ENCODE measurements at regions not wholly inside any gene's neighbourhood (a gene's known extent, or its start where the extent isn't known, plus 50 kb on each side); places are given as distances from the start of the nearest gene placed in this dataset.
"Not testable (repeated sequence)": the region's sequence is repeated elsewhere in the genome, so short reads cannot be mapped to it uniquely, and the experiment has no call there.

DNA sequence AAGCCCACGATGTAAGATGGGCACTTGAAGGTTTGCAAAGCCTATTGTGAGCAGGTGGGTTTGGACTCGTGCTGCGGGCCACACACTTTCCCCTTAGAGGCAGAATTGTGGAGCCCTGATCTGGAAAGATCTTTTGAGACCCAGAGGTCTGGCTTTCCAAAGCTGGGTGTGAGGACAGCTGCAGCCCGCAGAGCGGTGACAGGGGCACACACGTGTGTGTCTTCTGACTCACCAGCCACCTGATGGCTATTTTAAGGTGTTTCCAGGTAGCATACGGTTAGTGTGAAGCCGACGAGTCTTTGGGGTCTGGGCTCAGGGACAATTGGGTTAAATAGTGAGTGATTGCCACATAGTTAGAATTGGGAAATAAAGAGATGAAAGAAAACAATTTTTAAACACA is 108.9 kb upstream of the GSE1 start:
- DNase-seq: no peak

DNA sequence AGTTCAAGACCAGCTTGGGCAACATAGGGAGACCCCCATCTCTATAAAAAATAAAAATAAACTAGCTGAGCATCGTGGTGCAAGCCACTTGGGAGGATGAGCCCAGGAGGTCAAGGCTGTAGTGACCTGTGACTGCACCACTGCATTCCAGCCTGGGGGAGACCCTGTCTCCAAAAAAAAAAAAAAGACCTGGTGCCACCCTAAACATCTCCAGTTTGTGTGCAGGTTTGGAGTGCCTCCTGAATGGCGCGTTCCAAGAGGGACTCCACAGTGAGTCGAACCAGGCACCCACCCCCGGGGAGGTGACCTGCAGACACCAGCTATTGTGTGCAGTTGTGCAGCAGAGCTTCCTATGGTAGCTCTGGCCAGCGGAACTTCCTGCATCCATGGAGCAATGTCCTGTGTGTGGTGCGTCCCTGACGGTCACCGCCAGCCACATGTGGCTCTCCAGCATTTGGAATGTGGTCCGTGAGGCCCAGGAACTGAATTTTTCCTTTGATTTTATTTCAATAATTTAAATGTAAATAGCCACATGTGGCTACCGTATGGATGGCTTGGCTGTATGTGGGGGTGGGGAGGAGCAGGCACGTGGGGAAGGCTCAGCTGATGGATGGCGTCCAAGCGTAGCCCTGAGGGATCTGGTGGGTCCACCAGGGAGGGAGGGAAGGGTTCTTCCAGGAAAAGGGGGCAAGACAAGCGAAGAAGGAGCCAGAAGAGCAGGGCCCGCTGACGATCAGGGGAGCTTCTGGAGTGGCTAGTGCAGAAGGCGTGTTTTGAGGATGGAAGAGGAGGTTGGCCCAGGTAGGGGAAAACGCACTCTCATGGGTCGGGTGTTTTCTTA is 107.1 kb upstream of the GSE1 start:
- DNase-seq: no peak

DNA sequence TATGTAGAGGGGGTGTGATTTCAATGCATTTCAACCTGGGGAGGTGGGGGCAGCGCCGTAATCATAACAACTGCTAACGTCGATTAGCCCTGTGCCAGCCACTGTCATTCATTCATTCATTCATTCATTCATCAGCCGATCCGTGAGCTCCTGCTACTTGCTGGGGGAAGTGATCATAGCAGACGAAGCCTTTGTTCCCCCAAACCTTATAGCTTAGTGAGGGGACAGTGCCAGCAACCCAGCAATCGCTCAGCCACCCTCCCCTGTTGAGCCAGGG is 106.5 kb upstream of the GSE1 start:
- DNase-seq: no peak

- no peak for DNase-seq
Measured at GRCh38 chr16:85507342-85507741, 105.8 kb upstream of the GSE1 start.

DNA sequence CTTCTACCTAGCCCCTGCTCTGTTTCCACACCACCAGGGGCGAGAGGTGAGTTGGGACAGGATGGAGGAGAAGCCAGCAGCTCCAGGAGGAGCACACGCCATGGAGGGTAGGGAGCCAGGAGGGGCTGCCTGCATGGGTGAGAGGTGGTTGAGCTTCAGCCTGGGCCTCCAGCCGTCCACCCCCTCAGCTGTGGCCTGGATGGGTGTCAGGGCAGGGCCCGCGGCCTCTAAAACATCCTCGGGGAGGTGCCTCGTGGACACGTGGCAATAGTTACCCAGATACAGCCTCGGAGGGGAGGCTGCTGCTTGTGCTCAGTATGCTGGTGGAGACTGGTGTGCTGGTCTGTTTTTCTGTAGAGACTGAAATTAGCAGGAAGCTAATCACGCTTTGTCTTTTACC is 104.7 kb upstream of the GSE1 start:
- no peak for DNase-seq

GRCh38 chr16:85508993-85509392 is 104.1 kb upstream of the GSE1 start:
- DNase-seq: no peak

DNA sequence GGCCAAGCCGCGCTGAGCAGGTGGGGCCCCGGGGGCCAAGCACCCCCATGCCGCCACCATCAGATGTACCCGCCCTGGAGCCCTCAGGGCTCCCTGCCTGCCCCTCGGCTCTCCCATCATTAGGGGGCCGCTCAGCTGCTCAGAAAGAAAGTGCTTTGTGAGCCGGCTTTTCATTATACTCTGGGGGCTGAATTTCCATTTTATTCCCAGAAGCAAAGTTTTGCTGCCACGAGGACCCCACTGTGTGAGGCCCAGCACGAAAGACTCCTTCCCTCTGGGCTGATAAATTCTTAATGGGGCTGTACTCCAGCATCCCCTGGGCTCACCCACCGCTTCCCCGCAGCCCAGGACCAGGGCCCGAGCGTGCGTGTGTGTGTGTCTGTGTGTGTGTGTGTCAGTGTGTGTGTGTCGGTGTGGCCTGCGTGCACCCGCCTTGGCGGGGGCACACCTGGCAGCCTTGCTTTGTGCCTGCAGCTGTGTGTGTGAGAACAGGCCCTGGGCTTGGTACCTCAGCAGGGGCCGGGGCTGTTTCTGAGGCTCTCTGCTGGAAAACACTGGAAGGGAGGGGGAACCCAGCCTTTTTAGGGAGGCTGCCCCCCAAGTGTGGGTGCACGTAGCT is 103.0 kb upstream of the GSE1 start:
- DNase-seq: no peak

GRCh38 chr16:85511938-85512807 is 100.9 kb upstream of the GSE1 start:
- no peak for DNase-seq

DNA sequence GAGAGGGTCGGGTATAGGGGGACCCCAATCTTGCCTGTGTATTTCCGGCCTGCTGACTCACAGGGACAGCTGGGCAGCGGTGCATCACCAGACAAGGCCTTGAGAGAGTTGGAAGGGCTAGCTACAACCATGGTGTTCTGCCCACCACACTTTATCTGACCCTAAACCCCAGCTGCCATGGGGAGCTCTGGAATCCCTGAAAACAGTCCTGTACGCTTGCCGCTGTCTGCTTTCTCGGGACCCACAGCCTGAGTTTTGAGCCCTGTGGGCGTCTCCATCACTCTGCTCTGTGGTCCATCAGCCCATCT is 100.4 kb upstream of the GSE1 start:
- DNase-seq: no peak

- no peak for DNase-seq
Measured at GRCh38 chr16:85513180-85513579, 99.9 kb upstream of the GSE1 start.

GRCh38 chr16:85513649-85514048 is 99.5 kb upstream of the GSE1 start:
- no peak for DNase-seq

- no peak for DNase-seq
Measured at GRCh38 chr16:85514295-85514597, 98.9 kb upstream of the GSE1 start.

- no peak for DNase-seq
Measured at GRCh38 chr16:85514598-85515318, 98.4 kb upstream of the GSE1 start.

GRCh38 chr16:85515319-85515745 is 97.8 kb upstream of the GSE1 start:
- no peak for DNase-seq

DNA sequence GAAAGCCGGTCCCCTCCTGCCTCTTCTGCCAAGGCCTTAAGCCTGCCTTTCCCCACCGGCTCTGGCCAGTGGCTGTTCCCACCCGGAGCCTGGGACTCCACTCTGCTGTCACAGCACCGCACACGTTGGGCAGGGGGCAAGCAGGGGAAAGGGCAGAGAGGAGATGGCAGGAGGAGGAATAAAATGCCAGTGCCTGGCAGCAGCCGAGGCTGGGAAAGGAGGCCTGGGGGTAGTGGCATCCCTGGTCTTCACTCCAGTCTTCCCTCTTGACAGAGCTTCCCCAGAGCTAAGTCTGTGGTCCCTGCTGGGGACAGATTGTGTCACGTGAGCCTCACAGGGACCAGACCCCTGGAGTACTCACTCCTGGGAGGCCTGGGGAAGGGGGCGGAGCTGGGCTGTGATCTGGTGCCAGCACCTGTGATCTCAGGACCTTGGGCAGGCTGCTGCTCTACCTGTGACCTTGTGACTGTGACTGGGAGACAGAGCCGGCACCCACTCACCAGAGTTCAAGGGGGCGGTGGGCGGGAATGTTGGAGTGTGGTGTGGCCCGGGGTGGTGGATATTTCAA is 97.2 kb upstream of the GSE1 start:
- no peak for DNase-seq

- DNase-seq: no peak
Measured at GRCh38 chr16:85517154-85517553, 96.0 kb upstream of the GSE1 start.

- DNase-seq: no peak
Measured at GRCh38 chr16:85517563-85518179, 95.5 kb upstream of the GSE1 start.

GRCh38 chr16:85518398-85519049 is 94.6 kb upstream of the GSE1 start:
- no peak for DNase-seq

- not testable (repeated sequence) for DNase-seq
Measured at GRCh38 chr16:85519050-85519440, 94.1 kb upstream of the GSE1 start.

DNA sequence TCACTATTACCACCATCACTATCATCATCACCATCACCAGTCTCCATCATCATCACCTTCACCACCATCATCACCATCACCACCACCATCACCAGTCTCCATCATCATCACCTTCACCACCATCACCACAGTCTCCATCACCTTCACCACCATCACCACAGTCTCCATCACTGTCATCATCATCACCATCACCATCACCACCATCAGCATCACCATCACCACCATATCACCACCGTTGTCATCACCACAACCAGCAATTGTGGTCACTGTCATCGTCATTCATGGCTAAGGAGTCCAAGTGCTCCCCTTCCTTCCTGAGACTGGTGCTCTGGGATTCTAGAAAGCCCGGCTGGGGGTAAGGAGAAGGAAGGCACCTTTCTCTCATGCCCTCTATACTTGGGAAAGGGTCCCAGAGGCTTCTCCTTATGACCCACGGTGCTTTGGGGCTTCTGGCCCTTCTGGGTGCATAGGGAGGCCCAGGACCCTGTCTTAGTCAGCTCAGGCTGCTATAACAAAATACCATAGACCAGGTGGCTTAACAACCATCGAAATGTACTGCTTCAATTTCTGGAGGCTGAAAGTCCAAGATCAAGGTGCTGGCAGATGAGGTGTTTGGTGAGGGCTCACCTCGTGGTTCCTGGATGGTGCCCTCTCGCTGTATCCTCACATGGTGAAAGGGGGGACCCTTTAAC is 93.4 kb upstream of the GSE1 start:
- no peak for DNase-seq

DNA sequence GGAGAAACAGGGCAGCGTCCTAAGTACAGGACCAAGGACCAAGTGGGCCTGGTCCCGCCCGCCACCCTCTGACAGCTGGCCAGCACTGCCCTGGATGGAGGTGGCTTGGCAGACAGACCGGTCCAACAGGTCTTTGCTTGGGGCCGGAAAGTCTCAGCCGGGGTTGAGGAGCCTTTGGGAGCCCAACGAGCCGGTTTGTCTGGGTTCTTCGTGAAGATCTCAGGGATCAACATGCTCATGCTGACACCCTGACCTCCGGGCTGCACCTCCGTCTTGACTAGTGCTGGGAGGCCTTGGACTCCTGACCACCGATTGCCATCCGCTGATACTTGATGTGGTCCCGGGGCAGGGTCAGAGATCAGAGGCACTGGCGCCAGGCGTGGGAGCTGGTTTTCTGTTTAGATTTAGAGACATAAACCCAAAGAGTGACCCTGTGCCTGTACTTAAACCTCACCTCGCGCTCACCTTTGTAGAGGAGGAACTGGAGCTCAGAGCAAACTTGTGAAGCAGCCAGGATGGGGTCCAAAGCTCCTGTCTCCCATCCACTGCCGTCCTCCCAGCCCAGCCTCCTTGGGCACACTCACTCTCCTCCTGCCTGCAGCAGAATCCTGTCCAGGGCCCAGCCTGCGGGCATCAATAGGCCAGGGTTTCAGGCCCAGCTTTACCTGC is 92.1 kb upstream of the GSE1 start:
- DNase-seq: no peak
